GM12891 (cell line): ENCODE measurements at regions not wholly inside any gene's neighbourhood (a gene's known extent, or its start where the extent isn't known, plus 50 kb on each side); places are given as distances from the start of the nearest gene placed in this dataset.

Source experiments
- PAX5 ChIP-seq: IDR thresholded peaks from 2 replicates; pipeline ENCODE4 v1.6.1; 2011; ENCODE audit warnings: low read length, moderate library complexity, mild to moderate bottlenecking; ENCODE audit not compliant: insufficient read depth, severe bottlenecking
- POLR2A ChIP-seq: IDR thresholded peaks from 2 replicates; pipeline ENCODE4 v1.6.1; 2011; ENCODE audit warnings: low read depth, low read length, control low read depth
- POLR2AphosphoS5 ChIP-seq: IDR thresholded peaks from 2 replicates; pipeline ENCODE4 v1.6.1; 2011; ENCODE audit warnings: low read depth, low read length, control low read depth
- POU2F2 ChIP-seq: IDR thresholded peaks from 2 replicates; pipeline ENCODE4 v1.6.1; 2011; ENCODE audit warnings: low read depth, mild to moderate bottlenecking, control low read depth, low read length, moderate library complexity
- TAF1 ChIP-seq: IDR thresholded peaks from 2 replicates; pipeline ENCODE4 v1.6.1; 2011; ENCODE audit warnings: low read depth, low read length, control low read depth

- TF ChIP-seq POLR2A (no peak), POLR2AphosphoS5 (no peak), TAF1 (no peak), POU2F2 (no peak), PAX5 (no peak)
Measured at GRCh38 chr18:10077986-10078385, 164.2 kb downstream of the VAPA start.
